ENCODE measurements at regions not wholly inside any gene's neighbourhood (a gene's known extent, or its start where the extent isn't known, plus 50 kb on each side); places are given as distances from the start of the nearest gene placed in this dataset.

- TF ChIP-seq CTCF (IDR thresholded peaks at IDR 0.05 in 8 of 11, conservative IDR thresholded peaks at IDR 0.05 in 3 of 11) (no peak), POLR2AphosphoS5 (IDR thresholded peaks at IDR 0.05) (no peak)
These were observed 283.3 kb upstream of the NRSN1 start for GRCh38 chr6:23842760-23843159.
